Activated CD4-positive, alpha-beta T cell treated with anti-CD3 and anti-CD28 coated beads for 48 hours (primary cell): ENCODE measurements at regions not wholly inside any gene's neighbourhood (a gene's known extent, or its start where the extent isn't known, plus 50 kb on each side); places are given as distances from the start of the nearest gene placed in this dataset.
"Not testable (repeated sequence)": the region's sequence is repeated elsewhere in the genome, so short reads cannot be mapped to it uniquely, and the experiment has no call there.

Experiments used
- DNase-seq: peaks from one replicate; pipeline ENCODE4 v3.0.0-alpha.2; 2020

DNA sequence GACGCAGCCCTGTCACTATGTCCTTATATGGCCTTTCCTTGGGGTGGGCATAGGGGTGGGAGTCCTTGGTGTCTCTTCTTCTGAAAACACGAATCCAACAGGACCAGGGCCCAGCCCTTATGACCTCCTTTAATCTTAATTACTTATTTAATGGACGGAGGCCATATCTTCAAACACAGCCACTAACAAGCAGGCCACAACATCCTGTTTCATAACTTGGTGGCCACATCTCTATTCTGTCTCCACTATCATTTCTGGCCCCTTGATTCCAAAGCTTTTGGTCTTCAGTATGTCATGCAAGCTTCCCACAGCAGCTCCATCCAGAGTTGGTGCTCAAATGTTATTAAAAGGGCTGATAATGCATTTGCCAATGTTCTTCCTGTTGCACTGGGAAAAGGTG, 287.3 kb upstream of the SMIM21 start:
- DNase-seq, result no peak

DNA sequence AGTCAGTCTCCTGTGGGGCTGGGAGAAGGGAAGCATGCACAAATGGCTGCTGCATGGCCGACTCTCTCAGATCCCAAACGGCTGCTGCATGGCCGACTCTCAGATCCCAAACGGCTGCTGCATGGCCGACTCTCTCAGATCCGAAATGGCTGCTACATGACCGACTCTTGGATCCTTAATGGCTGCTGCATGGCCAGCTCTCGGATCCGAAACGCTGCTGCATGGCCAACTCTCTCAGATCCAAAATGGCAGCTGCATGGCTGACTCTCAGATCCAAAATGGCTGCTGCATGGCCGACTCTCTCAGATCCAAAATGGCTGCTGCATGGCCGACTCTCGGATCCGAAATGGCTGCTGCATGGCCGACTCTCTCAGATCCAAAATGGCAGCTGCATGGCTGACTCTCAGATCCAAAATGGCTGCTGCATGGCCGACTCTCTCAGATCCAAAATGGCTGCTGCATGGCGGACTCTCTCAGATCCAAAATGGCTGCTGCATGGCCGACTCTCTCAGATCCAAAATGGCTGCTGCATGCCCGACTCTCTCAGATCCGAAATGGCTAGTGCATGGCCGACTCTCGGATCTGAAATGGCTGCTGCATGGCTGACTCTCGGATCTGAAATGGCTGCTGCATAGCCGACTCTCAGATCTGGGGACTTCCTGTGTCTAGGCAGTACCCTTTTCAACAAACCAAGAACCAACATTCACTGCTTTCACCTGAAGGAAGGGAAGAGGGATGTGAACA, 284.8 kb upstream of the SMIM21 start:
- DNase-seq, result not testable (repeated sequence)

DNA sequence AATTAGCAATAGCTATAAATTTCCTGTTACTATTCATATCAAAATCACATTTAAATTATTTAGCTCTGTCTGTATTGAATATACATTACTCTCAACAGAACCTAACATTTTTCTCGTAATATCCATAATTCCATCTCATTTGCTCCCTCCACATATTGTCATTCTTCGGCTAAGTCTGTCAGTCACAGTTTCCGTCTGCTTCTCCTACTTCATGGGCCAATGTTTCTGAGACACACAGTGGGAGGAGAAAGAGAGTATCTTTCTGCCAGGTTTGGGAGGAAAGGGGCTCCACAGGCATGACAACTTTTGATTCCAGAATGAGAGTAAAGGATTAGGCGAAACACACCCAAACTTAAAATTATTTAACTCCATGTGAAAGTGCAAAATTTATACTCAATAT, 273.1 kb upstream of the SMIM21 start:
- no peak for DNase-seq

DNA sequence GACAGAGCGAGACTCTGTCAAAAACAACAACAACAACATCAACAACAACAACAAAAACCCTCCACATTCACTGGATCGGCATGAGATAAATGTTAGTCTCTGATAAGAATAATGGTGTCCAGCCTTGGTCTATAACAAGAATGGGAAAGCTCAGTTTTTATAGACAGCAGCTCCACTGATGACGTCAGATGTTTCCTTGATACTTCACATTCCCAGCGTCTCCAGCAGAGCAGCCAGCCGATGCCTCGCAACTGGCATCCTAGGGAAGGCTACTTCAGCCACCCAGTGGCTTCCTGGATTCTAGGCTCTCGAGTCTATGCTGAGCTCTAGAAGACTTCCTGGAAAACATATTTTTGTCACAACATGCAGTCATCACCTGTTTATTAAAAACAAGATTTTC, 271.4 kb upstream of the SMIM21 start:
- no peak for DNase-seq

DNA sequence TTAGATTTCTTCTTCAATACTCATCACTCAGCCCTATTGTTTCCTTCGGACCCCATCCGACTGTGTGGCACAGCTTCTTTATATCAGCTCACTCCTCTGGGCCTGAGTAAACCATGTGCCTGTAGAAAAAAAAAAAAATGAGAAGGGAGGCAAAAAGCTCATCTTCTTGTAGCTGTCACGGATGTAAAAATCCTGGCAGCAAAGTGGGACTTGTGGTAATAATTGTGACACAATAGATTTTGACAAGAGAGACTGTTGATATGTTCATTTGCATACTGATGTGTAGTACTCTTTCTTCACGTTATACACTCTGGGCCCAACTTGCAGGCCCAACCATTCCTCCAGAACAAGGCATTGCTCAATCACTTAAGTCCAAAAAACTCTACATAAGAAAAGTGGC, 270.0 kb upstream of the SMIM21 start:
- DNase-seq, result no peak

DNA sequence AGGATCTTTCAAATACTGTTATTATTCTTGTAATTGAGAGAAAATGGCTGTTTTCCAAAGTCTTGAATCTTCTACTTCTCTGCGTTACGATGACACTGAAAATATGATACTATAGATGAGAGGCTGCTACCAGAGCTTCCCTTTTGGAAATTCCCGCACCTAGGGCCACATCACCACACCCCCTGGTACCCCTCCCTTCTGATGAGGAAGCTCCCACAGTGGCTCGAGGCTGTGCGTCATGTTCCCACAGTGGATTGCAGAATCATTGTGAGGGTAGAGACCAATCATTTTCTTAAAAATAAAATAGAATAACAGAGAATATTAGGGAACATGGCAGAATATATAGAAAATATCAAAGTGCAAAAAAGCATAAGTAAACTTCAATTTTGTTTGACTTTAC, 268.9 kb upstream of the SMIM21 start:
- no peak for DNase-seq

DNA sequence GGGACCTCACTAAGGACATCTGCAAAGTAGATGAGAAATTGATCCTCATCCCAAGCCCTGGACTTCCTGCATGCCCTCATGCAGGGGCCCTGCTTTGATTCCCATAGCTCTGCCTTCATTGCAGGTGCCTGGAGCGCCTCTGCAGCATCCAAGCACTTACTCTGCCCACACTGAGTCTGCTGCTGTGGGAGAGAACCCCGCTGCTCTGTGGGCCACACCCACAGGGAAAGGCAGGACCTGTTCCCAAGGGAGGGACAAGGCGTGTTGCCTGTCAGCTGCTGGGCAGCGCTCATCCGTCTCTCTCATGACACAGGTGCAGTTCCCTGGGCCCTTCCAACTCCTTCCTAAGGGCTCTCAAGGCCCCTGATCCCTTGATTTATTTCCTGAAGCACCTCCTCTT, 266.8 kb upstream of the SMIM21 start:
- DNase-seq, result no peak

DNA sequence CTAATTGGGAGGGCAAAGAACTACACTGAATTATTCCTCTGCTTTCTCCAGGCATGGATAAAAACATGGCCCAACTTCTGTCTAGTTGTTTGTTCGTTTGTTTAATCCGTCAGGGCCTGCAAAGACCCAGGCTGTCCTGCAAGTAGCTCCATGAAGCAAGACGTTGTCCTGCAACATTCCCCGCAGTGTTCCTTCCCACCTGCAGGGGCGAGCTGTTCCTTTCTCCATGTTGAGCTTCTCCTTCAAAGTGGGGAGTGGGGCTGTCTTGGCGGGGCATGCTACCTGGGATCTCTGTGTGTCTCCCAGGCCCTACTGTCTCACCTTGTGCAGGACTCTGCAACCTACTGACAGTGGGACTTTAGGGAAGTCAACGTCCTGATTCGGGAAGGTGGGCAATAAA, 264.0 kb upstream of the SMIM21 start:
- DNase-seq, result no peak

DNA sequence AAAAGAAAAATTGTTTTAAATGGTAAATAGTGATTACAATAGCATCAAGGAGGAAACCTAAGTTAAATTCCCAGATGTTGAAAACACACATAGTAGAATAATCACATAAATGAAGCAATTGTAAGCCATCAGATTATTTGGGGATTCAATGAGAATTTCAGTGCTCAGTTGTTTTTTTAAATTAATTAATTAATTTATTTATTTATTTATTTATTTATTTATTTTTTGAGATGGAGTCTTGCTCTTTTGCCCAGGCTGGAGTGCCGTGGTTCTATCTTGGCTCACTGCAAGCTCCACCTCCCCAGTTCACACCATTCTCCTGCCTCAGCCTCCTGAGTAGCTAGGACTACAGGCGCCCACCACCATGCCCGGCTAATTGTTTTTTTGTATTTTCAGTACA, 262.8 kb upstream of the SMIM21 start:
- not testable (repeated sequence) for DNase-seq

DNA sequence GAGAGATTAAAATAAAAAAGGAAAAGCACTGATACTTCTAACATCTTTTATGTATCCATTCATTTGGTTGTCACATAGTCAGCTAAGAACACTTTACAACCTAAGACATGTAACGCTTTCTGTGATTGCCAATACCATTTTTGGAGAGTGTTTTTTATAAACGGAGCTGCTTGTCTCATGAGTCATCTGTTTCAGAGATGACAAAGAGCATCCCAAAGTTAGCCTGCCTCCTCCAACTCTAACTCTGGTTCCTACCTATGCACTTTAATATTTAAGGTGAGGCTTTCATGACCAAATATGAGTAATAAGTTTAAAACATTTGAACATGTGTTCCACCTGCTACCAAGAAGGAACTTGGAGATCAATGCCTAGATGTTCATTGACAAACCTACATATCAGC, 260.1 kb upstream of the SMIM21 start:
- DNase-seq, result no peak

DNA sequence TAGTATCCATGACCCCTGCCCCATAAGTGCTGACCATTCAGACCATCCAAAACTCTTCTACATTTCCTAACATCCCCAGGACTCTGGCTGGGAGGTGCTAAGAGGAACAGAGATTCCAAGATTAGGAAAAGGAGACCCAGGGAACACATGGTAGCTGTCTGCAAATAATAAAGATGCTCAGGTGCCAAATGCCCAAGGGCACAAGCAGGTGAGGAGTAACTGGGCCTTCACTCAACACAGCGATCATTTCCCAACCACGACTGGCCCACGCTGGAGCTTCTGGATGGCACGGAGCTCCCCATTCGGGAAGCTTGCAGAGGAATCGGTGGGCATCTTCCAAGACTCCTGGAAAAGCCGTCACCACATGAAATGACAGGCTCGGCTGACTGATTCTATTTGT, 255.9 kb upstream of the SMIM21 start:
- DNase-seq, result no peak

DNA sequence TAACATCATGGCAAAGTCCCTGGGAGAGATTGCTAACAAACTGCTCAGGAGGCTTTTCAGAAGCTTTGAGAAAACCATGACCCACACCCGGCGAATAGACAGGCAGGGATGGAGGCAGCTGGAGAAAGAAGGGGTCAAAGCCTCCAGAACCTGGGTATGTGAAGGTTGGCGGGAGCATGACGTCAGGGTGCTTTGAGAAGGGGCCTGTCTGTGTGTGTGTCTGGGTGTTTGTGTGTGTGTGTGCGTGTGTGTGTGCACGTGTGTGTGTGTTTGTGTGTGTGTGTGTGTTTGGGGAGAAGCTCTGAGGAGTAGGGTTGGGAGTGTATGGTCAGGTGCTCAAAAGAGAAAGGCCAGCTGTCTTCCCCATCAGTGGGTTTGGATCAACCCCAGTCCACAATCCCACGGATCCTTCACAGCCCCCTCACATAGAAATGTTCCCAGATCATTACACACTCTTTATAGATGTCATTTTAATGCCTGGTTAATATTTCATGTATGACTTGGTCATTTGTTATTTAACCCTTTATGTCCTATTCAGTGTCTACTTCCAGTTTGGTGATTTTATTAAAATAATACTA, 254.1 kb upstream of the SMIM21 start:
- DNase-seq, result no peak

DNA sequence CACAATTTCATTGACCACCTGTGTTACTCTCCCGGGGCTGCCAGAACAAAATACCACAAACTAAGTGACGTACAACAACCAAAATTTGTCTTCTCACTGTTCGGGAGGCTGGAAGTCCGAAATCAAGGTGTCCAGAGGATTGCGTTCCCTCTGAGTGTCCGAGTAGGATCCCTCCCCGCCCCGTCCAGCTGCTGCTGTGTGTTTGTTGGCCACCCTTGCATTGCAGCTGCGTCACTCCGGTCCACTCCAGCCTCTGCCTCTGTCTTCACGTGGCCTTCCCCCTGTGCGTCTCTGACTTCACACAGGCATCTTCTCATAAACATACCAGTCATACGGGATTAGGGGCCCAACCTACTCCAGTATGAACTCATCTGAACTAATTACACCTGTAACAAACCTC, 251.8 kb upstream of the SMIM21 start:
- no peak for DNase-seq

DNA sequence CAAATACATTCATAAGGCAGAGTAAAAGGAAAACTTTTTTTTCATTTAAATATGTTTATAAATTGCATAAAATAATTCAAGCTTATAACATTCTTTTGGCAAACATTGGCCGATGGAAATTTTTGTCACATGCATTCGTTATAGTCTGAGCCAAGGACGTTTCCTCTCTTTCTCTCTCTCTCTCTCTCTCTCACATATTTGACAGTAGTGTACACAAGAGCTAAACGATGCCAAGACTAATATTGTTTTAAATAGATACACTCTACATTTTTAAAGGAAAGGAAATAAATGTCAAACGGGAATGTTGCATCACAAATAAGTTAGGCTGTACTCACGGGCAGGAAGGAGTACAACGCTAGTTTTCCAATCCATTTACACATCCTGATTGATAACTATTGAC, 251.1 kb upstream of the SMIM21 start:
- no peak for DNase-seq

DNA sequence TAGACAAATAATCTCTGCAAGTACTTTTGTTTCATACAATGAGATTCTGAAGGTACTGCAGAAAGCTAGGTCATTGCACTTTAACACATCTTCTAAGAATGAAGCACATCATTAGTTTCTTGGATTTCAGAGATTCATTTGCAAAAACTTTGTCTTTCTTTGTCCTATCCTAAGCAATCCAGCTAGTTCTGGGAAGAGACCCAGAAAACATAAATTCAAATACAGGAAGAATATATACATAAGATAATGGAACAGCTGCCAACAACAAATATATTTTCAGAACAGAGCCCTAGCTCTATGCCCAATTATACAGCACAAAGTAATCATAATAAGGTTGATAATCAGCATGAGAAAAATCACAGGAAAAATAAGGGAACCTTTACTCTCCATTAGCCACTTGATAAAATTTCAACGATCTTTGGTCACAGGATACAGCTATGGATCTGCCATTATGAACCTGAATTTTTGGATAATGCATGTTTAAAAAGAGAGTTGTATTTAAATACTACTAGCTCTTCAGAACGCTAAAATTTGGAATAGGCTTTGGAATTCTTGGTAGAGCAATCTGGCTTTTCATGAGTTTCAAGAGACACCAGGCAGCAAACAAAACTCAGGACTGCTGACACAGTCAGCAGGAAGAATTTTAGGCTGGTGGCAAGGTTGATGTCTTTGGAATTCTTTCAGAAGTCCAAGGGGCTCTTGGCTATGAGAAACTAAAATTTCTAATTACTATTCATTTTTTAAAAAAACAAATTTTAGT, 250.4 kb upstream of the SMIM21 start:
- no peak for DNase-seq

DNA sequence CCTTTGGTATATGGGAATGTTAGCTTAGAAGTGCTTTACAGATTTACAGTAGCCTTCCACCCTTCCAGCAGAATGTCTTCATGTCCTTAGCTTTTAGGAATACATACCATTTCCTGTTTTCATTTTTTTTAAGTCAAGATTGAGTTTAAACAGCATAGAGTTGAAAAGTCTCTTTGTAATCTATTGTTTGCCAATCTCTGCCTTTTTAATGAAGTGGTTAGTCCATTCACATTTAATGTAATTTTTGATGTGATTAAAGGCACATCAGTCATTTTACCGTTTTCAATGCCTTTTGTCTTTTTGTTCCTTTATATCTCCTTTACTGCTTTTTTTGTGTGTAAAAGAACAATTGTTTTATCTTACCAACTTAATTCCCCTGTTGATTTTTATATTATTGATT, 233.4 kb upstream of the SMIM21 start:
- no peak for DNase-seq

DNA sequence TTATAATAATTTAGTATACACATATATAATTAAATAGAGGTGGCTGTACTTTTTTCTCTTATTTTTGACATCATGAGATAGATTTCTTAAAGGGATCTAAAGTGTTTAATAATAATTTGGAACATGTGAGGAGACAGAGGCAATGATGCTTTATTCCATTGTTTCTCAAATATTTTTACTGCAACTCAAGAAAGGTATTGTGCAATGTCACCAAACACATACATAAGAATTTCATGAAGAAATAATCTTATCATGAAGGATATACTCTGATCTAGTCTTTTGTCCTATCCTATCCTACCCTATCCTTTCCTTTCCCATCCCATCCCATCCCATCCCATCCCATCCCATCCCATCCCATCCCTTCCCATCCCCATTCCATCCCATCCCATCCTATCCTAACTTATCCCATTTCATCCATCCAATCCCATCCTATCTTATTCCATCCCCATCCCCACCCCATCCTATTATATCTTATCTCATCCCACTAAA, 232.1 kb upstream of the SMIM21 start:
- no peak for DNase-seq

DNA sequence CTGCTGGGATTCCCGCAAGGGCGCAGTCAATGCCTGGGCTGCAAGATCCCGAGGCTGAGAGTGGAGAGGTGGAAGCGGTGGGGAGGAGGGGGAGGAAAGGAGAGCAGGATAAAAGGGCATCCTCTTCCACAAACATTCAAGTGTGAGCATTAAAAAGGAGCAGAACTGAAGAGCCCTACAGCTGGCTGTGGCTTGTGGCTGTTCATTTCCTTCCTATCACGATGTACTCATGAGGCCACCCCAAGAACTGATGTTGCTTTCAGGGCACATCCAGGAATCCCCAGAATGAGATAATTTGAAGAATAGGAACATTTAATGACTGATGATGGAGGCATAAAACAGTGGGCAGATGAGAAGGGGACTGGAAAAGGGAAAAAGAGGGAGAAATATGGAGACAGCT, 230.8 kb upstream of the SMIM21 start:
- DNase-seq, result no peak

DNA sequence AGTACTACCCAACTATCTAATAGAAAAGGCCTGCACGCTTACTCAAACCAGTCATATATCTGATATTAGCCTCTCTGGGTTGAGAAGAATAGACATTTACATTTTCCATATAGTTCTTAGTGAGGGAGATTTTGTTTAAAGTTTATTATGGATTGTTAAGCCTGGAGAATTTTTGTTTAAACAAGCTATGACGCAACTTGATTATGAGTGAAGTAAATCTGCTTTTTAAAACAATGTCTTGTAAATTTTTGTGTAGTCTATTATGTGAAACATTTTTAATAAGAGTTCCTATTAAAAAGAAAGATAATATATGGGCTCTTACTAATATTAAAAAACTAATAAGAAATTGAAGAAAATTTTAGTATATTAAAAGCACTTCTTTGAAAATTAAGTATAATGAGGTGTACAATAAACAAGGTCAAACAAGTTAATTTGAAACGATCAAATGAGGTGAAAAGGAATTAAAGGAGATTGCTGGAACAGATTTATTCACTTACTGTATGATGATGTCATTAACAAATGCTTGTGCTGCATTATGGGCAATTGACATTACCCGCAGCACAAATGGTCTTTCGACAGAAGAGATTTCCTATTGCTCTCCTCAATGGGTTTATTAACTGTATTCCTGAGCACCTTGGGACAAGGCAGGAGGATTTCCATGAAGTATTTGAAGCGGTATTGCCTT, 229.2 kb upstream of the SMIM21 start:
- no peak for DNase-seq

DNA sequence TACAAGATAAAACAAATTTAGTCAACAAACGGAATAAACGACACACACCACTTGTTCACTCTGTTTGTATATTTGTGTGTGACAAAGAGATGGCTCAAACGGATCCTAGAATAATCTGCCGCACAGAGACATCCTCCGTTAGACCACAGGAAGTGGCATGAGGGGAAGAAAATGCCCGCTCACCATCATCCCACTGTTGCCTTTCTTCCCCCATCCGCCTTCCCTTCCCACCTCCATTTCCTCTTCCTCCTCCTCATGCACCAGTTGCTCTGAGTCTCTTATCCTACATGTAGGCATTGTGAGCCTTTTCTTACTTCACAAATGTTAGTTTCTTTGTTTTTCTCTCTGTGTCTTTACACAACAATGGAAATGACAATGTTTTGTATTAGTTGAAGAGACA, 228.5 kb upstream of the SMIM21 start:
- no peak for DNase-seq

DNA sequence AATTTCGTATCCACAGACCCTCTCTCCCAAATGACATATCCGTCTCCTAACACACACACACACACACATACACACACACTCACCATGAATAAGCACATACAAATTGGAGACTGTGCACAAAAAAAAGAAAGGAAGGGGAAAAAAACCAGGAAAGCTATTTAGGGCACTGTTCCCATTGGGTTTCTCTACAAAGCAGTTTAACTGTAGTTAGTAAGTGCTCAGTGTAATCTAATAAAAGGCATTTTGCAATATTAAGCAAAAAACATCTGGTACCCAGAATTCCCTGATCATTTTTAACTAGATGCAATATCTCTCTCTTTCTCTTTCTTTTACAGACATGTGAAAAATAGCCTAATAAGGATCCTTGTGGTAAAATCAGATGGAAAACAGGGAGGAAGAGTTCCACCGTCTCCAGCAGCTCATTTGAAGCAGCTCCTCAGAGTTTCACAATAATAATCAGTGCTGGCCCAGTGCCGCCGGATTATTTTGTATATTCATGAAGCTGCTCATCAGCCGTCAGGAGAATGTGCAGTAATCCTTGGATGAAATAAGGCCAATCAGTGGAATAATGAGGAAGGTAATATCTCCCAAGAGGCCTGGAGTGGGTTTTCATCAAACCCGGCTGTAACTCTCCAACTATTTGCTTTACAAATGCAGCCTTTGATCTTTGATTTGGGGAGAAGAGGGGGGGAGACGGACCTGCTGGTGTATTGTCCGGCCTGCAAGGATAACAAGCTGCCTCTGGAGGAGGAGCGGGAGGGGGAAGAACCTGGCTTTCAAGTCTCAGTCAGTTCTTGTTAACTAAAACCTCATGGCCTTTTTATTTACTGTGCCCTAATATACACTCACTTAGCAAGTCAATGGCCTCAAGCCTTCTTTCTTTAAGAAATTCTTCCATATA, 227.6 kb upstream of the SMIM21 start:
- no peak for DNase-seq

DNA sequence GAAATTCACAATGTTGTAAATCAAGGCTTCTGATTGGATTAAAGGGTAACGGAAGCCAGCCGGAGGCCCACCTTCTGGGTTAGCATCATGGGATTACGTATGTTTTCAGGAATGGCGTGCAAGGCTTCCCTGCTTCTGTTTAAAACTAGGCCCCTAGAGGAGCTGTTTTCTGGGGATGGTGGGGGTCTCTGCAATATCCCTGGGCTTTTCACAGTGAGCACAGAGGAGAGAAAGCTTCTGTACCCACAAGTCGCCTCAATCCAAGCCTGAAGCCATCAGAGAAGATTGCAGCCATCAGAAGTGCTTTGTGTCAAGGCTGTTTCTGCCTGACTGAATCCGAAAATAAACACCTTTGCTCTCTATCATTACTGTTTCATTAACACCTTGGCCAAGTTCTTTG, 226.9 kb upstream of the SMIM21 start:
- DNase-seq, result no peak

DNA sequence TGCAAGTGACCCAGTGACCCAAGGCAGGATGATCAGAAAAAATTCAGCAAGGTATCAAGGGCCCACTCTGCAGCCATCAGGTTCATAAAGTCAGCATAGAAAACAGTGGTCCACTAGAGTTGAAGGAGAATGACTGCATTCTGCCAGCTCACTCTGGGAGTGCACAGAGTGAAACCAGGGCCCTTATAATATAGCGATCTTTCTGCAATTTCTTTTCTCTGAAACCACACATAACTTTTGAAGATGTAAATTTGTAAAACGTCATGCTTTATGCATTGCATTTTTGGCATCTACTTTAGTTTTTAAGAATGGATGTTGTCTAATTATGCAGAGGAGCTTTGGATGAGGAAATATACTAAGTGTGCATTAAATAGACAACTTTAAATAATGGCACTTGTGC, 225.0 kb upstream of the SMIM21 start:
- DNase-seq, result no peak
